Testis (tissue), 2 donors: ENCODE measurements at regions not wholly inside any gene's neighbourhood (a gene's known extent, or its start where the extent isn't known, plus 50 kb on each side); places are given as distances from the start of the nearest gene placed in this dataset.

Experiments
- DNase-seq: peaks from one replicate; pipeline ENCODE4 v3.0.0-alpha.2; 2019
- H3K27ac ChIP-seq, 2 donors: fragments of 200-600 bp; sonication (generic); one replicate each; pipeline ENCODE4 v1.5.1; 2019
- H3K27me3 ChIP-seq: fragments of 200-600 bp; sonication (generic); one replicate; pipeline ENCODE4 v1.5.1; 2019
- H3K36me3 ChIP-seq: fragments of 200-600 bp; sonication (generic); one replicate; pipeline ENCODE4 v1.5.1; 2017; ENCODE audit warnings: low read depth; ENCODE audit errors: missing control alignments
- H3K4me1 ChIP-seq: fragments of 200-600 bp; sonication (generic); one replicate; pipeline ENCODE4 v1.5.1; 2019
- H3K4me3 ChIP-seq, 2 donors: fragments of 200-600 bp; sonication (generic); one replicate each; pipeline ENCODE4 v1.5.1; 2017 to 2019
- H3K9me3 ChIP-seq: fragments of 200-600 bp; sonication (generic); one replicate; pipeline ENCODE4 v1.5.1; 2017
- POLR2A ChIP-seq: fragments of 450-650 bp; IDR thresholded peaks from one replicate; pipeline ENCODE4 v1.6.1; 2017; ENCODE audit warnings: antibody characterized with exemption, mild to moderate bottlenecking, moderate library complexity
- WGBS, 2 donors: methylation state at CpG; one replicate each; pipeline ENCODE4 v1.1.5; 2018; 5-methylcytosine and 5-hydroxymethylcytosine counted together
- intact Hi-C: fragments of 100-400 bp; cut with DNase I; formaldehyde crosslinking; loops from one replicate; pipeline ENCODE4 v1.15.1; 2023; ENCODE audit warnings: low total_unique reads
- TF ChIP-seq, protein P1 (sequence below), 3 experiments: fragments of 450-650 bp in 2 of 3; fragments of 200-600 bp in 1 of 3; sonication (generic) in 1 of 3; IDR thresholded peaks; one replicate each; pipeline ENCODE4 v1.5.1; 2016 to 2019; ENCODE audit warnings: antibody characterized with exemption in 3 of 3, mild to moderate bottlenecking in 2 of 3, moderate library complexity in 1 of 3

- peaks cover 8% of the 10 kb centered on the region for H3K4me1 ChIP-seq
- DNase-seq: no peak
- intact Hi-C loops: no loop called here
- no peaks in the 10 kb centered on the region for H3K36me3 ChIP-seq
- 18 to 40% methylated on average over 3 of the region's 3 CpGs for WGBS, 2 donors
- no peaks in the 10 kb centered on the region for H3K9me3 ChIP-seq
- no peak overlapping the region for H3K4me3 ChIP-seq
- no peak overlapping the region for H3K27ac ChIP-seq
- no peak for TF ChIP-seq POLR2A
- TF ChIP-seq, protein P1, sequence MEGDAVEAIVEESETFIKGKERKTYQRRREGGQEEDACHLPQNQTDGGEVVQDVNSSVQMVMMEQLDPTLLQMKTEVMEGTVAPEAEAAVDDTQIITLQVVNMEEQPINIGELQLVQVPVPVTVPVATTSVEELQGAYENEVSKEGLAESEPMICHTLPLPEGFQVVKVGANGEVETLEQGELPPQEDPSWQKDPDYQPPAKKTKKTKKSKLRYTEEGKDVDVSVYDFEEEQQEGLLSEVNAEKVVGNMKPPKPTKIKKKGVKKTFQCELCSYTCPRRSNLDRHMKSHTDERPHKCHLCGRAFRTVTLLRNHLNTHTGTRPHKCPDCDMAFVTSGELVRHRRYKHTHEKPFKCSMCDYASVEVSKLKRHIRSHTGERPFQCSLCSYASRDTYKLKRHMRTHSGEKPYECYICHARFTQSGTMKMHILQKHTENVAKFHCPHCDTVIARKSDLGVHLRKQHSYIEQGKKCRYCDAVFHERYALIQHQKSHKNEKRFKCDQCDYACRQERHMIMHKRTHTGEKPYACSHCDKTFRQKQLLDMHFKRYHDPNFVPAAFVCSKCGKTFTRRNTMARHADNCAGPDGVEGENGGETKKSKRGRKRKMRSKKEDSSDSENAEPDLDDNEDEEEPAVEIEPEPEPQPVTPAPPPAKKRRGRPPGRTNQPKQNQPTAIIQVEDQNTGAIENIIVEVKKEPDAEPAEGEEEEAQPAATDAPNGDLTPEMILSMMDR (IDR thresholded peaks at IDR 0.05): no peak
- H3K27me3 ChIP-seq: no peaks in the 10 kb centered on the region
Observed at GRCh38 chr9:3733039-3733408, 207.2 kb upstream of the RFX3 start.

DNA sequence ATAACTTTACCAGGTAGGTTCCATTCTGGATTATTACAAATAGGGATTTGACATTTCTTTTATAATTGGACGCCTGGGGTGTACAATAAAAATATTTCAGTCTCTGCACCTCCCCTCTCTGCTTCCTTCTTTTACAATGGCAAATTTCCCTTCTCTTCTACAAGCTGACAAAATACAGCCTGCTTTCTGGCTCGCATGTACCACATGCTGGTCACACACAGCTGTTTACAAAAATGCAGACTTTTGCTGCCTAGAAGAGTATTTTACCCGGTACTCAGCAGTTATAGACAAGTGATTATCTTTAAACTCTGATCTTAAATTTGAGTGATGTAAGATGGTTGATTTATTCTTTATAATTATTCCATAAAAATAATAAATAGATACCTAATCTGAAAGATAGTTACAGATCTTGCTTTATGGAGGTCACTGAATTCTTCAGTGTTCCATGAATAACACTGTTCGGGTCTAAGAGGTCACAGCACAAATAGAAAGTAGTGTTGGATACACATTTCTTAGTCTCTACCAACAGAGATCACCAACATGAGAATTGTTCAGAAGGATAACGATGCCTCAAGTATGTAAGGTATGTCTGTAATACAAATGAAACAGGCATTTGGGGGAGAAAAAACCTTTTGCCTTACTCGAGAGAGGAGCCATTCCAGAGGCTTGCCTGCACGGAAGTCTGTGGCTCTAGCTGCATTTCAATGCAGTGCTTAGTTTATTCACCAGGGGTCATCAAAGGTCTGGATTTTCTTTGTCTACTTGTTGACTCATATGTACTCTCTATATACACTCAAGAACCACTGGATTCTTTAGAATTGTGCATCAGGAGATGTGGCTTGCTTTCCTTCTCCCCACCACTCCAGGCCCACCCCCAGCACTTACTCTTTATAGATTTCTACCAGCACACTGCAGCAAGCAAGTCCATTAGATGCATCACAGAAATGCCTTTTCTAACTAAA lies 206.6 kb upstream of the RFX3 start:
- DNase-seq: peak; percentile 61
- Histone ChIP-seq H3K4me3 (no peak overlapping the region), H3K27me3 (no peaks in the 10 kb centered on the region), H3K36me3 (no peaks in the 10 kb centered on the region), H3K9me3 (no peaks in the 10 kb centered on the region), H3K4me1 (peaks cover 8% of the 10 kb centered on the region), H3K27ac (peak overlapping the region in 1 of 2 donors; percentile 54)
- 28 to 37% methylated on average over 7 of the region's 7 CpGs for WGBS, 2 donors
- TF ChIP-seq POLR2A: no peak
- TF ChIP-seq, protein P1 (IDR thresholded peaks at IDR 0.05): peak; percentile 53 to 60 (median 56)
- intact Hi-C loops: no loop called here

DNA sequence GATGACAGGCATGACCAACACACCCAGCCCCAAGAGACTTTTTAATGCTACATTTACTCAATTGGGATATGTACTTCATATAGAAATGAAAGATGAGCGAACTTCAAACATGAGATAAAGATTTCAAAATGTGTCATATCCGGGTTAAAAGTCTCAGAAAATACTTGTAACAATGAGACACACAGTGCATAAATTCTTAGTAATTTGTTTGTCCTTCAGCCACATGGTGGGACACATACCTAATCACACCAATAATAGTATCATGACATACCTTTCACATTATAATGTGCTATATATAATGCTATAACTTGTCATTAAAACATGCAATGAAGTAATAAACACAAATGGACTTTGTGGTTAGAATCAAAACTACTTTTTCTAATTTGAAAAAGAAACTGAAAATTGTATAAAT lies 204.7 kb upstream of the RFX3 start:
- intact Hi-C loops: no loop called here
- Histone ChIP-seq H3K4me3 (no peak overlapping the region), H3K27me3 (no peaks in the 10 kb centered on the region), H3K27ac (no peak overlapping the region), H3K4me1 (peaks cover 8% of the 10 kb centered on the region), H3K9me3 (no peaks in the 10 kb centered on the region), H3K36me3 (no peaks in the 10 kb centered on the region)
- WGBS, 2 donors: 87 to 93% methylated on average over 2 of the region's 2 CpGs
- no peak for DNase-seq
- TF ChIP-seq, protein P1 (IDR thresholded peaks at IDR 0.05): no peak
- no peak for TF ChIP-seq POLR2A

- no peak for TF ChIP-seq POLR2A
- TF ChIP-seq, protein P1 (IDR thresholded peaks at IDR 0.05): no peak
- Histone ChIP-seq H3K4me3 (no peak overlapping the region), H3K27me3 (no peaks in the 10 kb centered on the region), H3K9me3 (no peaks in the 10 kb centered on the region), H3K36me3 (no peaks in the 10 kb centered on the region), H3K27ac (no peak overlapping the region), H3K4me1 (no peaks in the 10 kb centered on the region)
- intact Hi-C loops: no loop called here
- no peak for DNase-seq
Observed at GRCh38 chr9:3721096-3721495, 195.3 kb upstream of the RFX3 start.

- H3K36me3 ChIP-seq: no peaks in the 10 kb centered on the region
- no peaks in the 10 kb centered on the region for H3K27me3 ChIP-seq
- no peak overlapping the region for H3K4me3 ChIP-seq
- no peak for DNase-seq
- intact Hi-C loops: no loop called here
- H3K4me1 ChIP-seq: no peaks in the 10 kb centered on the region
- TF ChIP-seq, protein P1 (IDR thresholded peaks at IDR 0.05): no peak
- no peak for TF ChIP-seq POLR2A
- H3K27ac ChIP-seq: no peak overlapping the region
- no peaks in the 10 kb centered on the region for H3K9me3 ChIP-seq
Observed at GRCh38 chr9:3719286-3719685, 193.5 kb upstream of the RFX3 start.
